Liver (tissue), 8 donors: ENCODE measurements at regions not wholly inside any gene's neighbourhood (a gene's known extent, or its start where the extent isn't known, plus 50 kb on each side); places are given as distances from the start of the nearest gene placed in this dataset.

ENCODE experiments used
- DNase-seq: peaks from one replicate; pipeline ENCODE4 v3.0.0-alpha.2; 2017; ENCODE audit warnings: low spot score
- H3K27ac ChIP-seq, 2 donors: one replicate each; pipeline ENCODE4 v1.7.0; 2013; ENCODE audit warnings: inconsistent platforms in 2 of 2, low read length in 2 of 2, control low read depth in 1 of 2, low read depth in 1 of 2, mild to moderate bottlenecking in 1 of 2
- H3K27me3 ChIP-seq, 4 donors: one replicate each; pipeline versions ENCODE4 v1.6.1 to v1.7.0; 2013; ENCODE audit warnings: low read length in 3 of 4, inconsistent platforms in 1 of 4, mild to moderate bottlenecking in 1 of 4, moderate library complexity in 1 of 4; ENCODE audit not compliant: control insufficient read depth in 4 of 4, insufficient read depth in 4 of 4
- H3K36me3 ChIP-seq, 4 donors: one replicate each; pipeline versions ENCODE4 v1.6.1 to v1.7.0; 2013; ENCODE audit warnings: low read length in 3 of 4, mild to moderate bottlenecking in 3 of 4, low read depth in 1 of 4, moderate library complexity in 1 of 4; ENCODE audit not compliant: control insufficient read depth in 4 of 4, insufficient read depth in 3 of 4
- H3K4me1 ChIP-seq, 4 donors: one replicate each; pipeline versions ENCODE4 v1.6.1 to v1.7.0; 2013; ENCODE audit warnings: low read length in 3 of 4, mild to moderate bottlenecking in 3 of 4, moderate library complexity in 1 of 4; ENCODE audit not compliant: control insufficient read depth in 4 of 4, insufficient read depth in 4 of 4
- H3K4me3 ChIP-seq, 3 donors: one replicate each; pipeline versions ENCODE4 v1.6.1 to v1.7.0; 2013; ENCODE audit warnings: low read length in 3 of 3, control low read depth in 1 of 3, low read depth in 1 of 3, mild to moderate bottlenecking in 1 of 3
- H3K9ac ChIP-seq, 2 donors: one replicate each; pipeline ENCODE4 v1.7.0; 2013; ENCODE audit warnings: low read length in 2 of 2, mild to moderate bottlenecking in 2 of 2, moderate library complexity in 2 of 2, control low read depth in 1 of 2, low read depth in 1 of 2
- H3K9me3 ChIP-seq, 4 donors: one replicate each; pipeline versions ENCODE4 v1.6.1 to v1.7.0; 2013; ENCODE audit warnings: low read length in 3 of 4; ENCODE audit not compliant: control insufficient read depth in 4 of 4
- EGR1 ChIP-seq, 2 donors: IDR thresholded peaks; 2 replicates each; pipeline ENCODE4 v1.6.1; 2016 to 2018; ENCODE audit warnings: antibody characterized with exemption in 2 of 2, low read depth in 2 of 2
- FOXA1 ChIP-seq: IDR thresholded peaks from 2 replicates; pipeline ENCODE4 v1.6.1; 2016; ENCODE audit warnings: antibody characterized with exemption
- FOXA2 ChIP-seq: IDR thresholded peaks from 2 replicates; pipeline ENCODE4 v1.6.1; 2016; ENCODE audit warnings: antibody characterized with exemption
- HNF4A ChIP-seq, 2 donors: conservative IDR thresholded peaks; 2 replicates each; pipeline ENCODE4 v1.6.1; 2016; ENCODE audit warnings: antibody characterized with exemption in 2 of 2, mild to moderate bottlenecking in 2 of 2
- HNF4G ChIP-seq: IDR thresholded peaks from 2 replicates; pipeline ENCODE4 v1.6.1; 2016; ENCODE audit warnings: antibody characterized with exemption
- JUND ChIP-seq, 2 donors: IDR thresholded peaks; 2 replicates each; pipeline ENCODE4 v1.6.1; 2016; ENCODE audit warnings: antibody characterized with exemption in 2 of 2
- NR2F2 ChIP-seq: IDR thresholded peaks from 2 replicates; pipeline ENCODE4 v1.6.1; 2016; ENCODE audit warnings: antibody characterized with exemption
- SP1 ChIP-seq: IDR thresholded peaks from 2 replicates; pipeline ENCODE4 v1.6.1; 2018; ENCODE audit warnings: antibody characterized with exemption, mild to moderate bottlenecking
- TAF1 ChIP-seq: conservative IDR thresholded peaks from 2 replicates; pipeline ENCODE4 v1.6.1; 2016; ENCODE audit warnings: antibody characterized with exemption, mild to moderate bottlenecking
- WGBS: extraction: QIAGEN DNeasy Blood & Tissue Kit; methylation state at CpG from one replicate; pipeline ENCODE4 v1.1.7; 2013; 5-methylcytosine and 5-hydroxymethylcytosine counted together
- TF ChIP-seq, protein P1 (sequence below): IDR thresholded peaks from 2 replicates; pipeline ENCODE4 v1.6.1; 2016; ENCODE audit warnings: antibody characterized with exemption
- TF ChIP-seq, protein P2 (sequence below): fragments of 150-350 bp; IDR thresholded peaks from 2 replicates; pipeline ENCODE4 v1.5.1; 2017; ENCODE audit warnings: improper control_type of control experiment, low read depth, low read length; ENCODE audit not compliant: missing input control
- TF ChIP-seq, protein P3 (sequence below): IDR thresholded peaks from 2 replicates; pipeline ENCODE4 v1.6.1; 2016; ENCODE audit warnings: antibody characterized with exemption, mild to moderate bottlenecking
- donor health status: healthy.
- donor health status: healthy.
- donor health status: healthy.
- donor health status: healthy.
- donor health status: healthy.

DNA sequence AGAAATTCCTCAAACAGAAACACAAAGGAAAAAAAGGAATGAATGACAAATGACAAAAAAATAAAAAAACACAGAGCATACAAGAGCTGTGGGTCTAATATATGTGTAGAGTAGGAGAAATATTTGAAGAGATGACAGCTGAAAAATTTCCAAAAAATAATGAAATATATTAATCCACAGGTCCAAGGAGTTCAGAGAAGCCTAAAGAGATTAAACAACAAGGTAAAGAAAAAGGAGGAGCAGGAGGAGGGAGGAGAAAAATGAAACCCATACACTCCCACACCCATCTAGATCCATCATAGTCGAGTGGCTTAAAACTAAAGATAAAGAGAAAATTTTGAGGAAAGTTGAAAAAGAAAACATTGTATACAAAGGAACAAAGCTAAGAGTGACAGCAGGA, 182.4 kb upstream of the MAP3K1 start (continued):
- TF ChIP-seq, protein P1, sequence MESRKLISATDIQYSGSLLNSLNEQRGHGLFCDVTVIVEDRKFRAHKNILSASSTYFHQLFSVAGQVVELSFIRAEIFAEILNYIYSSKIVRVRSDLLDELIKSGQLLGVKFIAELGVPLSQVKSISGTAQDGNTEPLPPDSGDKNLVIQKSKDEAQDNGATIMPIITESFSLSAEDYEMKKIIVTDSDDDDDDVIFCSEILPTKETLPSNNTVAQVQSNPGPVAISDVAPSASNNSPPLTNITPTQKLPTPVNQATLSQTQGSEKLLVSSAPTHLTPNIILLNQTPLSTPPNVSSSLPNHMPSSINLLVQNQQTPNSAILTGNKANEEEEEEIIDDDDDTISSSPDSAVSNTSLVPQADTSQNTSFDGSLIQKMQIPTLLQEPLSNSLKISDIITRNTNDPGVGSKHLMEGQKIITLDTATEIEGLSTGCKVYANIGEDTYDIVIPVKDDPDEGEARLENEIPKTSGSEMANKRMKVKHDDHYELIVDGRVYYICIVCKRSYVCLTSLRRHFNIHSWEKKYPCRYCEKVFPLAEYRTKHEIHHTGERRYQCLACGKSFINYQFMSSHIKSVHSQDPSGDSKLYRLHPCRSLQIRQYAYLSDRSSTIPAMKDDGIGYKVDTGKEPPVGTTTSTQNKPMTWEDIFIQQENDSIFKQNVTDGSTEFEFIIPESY: no peak
- no peak for TF ChIP-seq HNF4G
- TF ChIP-seq HNF4A (conservative IDR thresholded peaks at IDR 0.05): no peak
- TF ChIP-seq EGR1 (IDR thresholded peaks at IDR 0.05; ENCODE audit: low read depth in 2 of 2): no peak
- no peak for TF ChIP-seq NR2F2

- no peak for DNase-seq
- Histone ChIP-seq H3K36me3 (no peaks in the 10 kb centered on the region), H3K27me3 (no peaks in the 10 kb centered on the region), H3K4me3 (no peak overlapping the region), H3K4me1 (peaks cover 0 to 10% (median 9%) of the 10 kb centered on the region in 4 donors), H3K9me3 (no peaks in the 10 kb centered on the region), H3K27ac (no peak overlapping the region), H3K9ac (no peak overlapping the region)
- TF ChIP-seq, protein P2, sequence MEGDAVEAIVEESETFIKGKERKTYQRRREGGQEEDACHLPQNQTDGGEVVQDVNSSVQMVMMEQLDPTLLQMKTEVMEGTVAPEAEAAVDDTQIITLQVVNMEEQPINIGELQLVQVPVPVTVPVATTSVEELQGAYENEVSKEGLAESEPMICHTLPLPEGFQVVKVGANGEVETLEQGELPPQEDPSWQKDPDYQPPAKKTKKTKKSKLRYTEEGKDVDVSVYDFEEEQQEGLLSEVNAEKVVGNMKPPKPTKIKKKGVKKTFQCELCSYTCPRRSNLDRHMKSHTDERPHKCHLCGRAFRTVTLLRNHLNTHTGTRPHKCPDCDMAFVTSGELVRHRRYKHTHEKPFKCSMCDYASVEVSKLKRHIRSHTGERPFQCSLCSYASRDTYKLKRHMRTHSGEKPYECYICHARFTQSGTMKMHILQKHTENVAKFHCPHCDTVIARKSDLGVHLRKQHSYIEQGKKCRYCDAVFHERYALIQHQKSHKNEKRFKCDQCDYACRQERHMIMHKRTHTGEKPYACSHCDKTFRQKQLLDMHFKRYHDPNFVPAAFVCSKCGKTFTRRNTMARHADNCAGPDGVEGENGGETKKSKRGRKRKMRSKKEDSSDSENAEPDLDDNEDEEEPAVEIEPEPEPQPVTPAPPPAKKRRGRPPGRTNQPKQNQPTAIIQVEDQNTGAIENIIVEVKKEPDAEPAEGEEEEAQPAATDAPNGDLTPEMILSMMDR: no peak
- TF ChIP-seq FOXA1 (no peak), JUND (IDR thresholded peaks at IDR 0.05) (no peak), TAF1 (no peak), HNF4A (conservative IDR thresholded peaks at IDR 0.05) (no peak), NR2F2 (no peak), EGR1 (IDR thresholded peaks at IDR 0.05; ENCODE audit: low read depth in 2 of 2) (no peak), SP1 (no peak), FOXA2 (no peak)
- TF ChIP-seq, protein P1: no peak
- TF ChIP-seq, protein P3, sequence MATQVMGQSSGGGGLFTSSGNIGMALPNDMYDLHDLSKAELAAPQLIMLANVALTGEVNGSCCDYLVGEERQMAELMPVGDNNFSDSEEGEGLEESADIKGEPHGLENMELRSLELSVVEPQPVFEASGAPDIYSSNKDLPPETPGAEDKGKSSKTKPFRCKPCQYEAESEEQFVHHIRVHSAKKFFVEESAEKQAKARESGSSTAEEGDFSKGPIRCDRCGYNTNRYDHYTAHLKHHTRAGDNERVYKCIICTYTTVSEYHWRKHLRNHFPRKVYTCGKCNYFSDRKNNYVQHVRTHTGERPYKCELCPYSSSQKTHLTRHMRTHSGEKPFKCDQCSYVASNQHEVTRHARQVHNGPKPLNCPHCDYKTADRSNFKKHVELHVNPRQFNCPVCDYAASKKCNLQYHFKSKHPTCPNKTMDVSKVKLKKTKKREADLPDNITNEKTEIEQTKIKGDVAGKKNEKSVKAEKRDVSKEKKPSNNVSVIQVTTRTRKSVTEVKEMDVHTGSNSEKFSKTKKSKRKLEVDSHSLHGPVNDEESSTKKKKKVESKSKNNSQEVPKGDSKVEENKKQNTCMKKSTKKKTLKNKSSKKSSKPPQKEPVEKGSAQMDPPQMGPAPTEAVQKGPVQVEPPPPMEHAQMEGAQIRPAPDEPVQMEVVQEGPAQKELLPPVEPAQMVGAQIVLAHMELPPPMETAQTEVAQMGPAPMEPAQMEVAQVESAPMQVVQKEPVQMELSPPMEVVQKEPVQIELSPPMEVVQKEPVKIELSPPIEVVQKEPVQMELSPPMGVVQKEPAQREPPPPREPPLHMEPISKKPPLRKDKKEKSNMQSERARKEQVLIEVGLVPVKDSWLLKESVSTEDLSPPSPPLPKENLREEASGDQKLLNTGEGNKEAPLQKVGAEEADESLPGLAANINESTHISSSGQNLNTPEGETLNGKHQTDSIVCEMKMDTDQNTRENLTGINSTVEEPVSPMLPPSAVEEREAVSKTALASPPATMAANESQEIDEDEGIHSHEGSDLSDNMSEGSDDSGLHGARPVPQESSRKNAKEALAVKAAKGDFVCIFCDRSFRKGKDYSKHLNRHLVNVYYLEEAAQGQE: no peak
- WGBS: 87% methylated on average over 2 of the region's 2 CpGs
Measured at GRCh38 chr5:56632199-56632598, 183.2 kb upstream of the MAP3K1 start.
